ENCODE measurements at regions not wholly inside any gene's neighbourhood (a gene's known extent, or its start where the extent isn't known, plus 50 kb on each side); places are given as distances from the start of the nearest gene placed in this dataset.

DNA sequence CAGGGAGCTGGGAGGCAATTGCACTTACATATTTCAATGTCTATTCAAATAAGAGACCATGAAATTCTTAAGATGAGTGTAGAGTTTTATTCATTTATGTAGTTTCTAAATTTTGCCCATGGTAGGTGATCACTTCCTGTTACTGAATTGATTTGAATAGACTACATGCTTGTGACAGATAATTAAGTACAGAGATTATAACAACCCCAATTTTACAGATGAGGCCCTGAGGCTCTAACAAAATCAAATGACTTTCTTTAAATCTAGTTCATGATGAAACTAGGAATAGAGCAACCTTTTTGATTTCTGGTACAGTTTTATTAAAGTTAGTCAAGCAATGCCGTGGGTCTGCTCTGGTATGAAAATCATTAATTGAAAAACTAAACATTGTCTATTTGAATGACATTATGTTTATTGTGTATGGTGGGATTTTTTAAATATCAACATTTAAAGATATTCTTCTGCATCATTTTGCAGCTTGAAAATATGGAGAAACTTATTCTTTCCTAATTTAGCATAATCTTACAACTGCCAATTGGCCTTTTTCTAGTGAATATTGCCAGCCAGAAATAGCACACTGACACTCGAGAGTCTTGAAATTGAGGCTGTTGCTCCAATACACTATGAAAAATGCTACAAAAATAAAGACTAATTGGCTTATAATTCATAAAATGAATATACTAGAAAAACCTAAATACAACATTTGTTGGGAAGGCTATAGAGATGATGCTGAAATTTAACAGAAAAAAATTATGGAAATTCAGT is 308.9 kb downstream of the SLC6A15 start:
- TF ChIP-seq, protein P1, sequence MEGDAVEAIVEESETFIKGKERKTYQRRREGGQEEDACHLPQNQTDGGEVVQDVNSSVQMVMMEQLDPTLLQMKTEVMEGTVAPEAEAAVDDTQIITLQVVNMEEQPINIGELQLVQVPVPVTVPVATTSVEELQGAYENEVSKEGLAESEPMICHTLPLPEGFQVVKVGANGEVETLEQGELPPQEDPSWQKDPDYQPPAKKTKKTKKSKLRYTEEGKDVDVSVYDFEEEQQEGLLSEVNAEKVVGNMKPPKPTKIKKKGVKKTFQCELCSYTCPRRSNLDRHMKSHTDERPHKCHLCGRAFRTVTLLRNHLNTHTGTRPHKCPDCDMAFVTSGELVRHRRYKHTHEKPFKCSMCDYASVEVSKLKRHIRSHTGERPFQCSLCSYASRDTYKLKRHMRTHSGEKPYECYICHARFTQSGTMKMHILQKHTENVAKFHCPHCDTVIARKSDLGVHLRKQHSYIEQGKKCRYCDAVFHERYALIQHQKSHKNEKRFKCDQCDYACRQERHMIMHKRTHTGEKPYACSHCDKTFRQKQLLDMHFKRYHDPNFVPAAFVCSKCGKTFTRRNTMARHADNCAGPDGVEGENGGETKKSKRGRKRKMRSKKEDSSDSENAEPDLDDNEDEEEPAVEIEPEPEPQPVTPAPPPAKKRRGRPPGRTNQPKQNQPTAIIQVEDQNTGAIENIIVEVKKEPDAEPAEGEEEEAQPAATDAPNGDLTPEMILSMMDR (IDR thresholded peaks at IDR 0.05), result no peak
- TF ChIP-seq EP300 (IDR thresholded peaks at IDR 0.05), result no peak
- TF ChIP-seq POLR2A (IDR thresholded peaks at IDR 0.05), result no peak
- 66 to 74% methylated on average over 2 of the region's 2 CpGs for WGBS, 2 donors

DNA sequence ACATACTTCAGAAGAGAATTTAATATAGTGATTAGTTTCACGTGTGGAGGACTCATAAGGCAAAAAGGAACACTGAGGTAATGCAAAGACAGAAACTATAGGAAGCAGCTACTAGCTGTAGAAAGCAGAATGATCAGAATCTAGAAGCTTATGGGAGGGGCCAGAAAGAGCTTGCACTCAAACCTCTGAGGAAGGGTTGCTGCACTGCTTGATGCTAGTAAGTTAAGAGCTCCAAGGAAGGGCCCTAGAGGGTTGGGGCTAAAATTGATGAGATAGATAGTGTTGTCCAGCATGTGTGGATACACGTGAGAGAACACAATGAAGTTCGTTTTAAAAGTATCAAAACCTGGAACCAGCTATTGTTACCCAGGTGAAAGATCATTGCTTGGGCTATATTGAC is 311.1 kb downstream of the SLC6A15 start:
- Histone ChIP-seq H3K9me3 (no peaks in the 10 kb centered on the region), H3K27ac (no peak overlapping the region), H3K4me3 (no peak overlapping the region), H3K36me3 (no peaks in the 10 kb centered on the region), H3K27me3 (no peaks in the 10 kb centered on the region), H3K4me1 (no peaks in the 10 kb centered on the region)
- DNase-seq (ENCODE audit: low spot score in 2 of 2), result no peak
- TF ChIP-seq, protein P1 (IDR thresholded peaks at IDR 0.05), result no peak
- no peak for TF ChIP-seq POLR2A (IDR thresholded peaks at IDR 0.05)
- TF ChIP-seq EP300 (IDR thresholded peaks at IDR 0.05), result no peak
- 71 to 75% methylated on average over 3 of the region's 3 CpGs for WGBS, 2 donors

More for the DNA sequence above, 308.9 kb downstream of the SLC6A15 start:
- no peak for DNase-seq (ENCODE audit: low spot score in 2 of 2)
- Histone ChIP-seq H3K36me3 (no peaks in the 10 kb centered on the region), H3K27me3 (no peaks in the 10 kb centered on the region), H3K4me3 (no peak overlapping the region), H3K9me3 (no peaks in the 10 kb centered on the region), H3K27ac (no peak overlapping the region), H3K4me1 (no peaks in the 10 kb centered on the region)

DNA sequence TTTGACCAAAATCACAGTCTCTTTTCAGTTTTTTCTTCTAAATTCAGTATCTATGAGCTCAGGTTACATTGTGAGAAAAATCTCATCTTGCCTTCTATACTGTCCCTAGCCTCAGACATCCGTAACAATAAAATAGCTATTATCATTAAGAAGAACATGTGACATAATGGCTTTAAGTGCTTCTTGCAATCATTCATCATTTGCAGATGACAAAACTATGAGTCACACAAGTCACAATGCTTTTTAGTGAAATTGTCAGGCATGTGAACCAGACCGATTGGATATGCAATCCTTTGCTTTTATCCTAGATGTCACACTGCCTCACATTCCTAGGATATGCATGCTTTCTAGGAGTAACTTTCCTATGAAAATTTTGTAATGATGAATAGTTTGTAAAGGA is 313.1 kb downstream of the SLC6A15 start:
- Histone ChIP-seq H3K9me3 (no peaks in the 10 kb centered on the region), H3K27ac (no peak overlapping the region), H3K4me3 (no peak overlapping the region), H3K4me1 (no peaks in the 10 kb centered on the region), H3K27me3 (no peaks in the 10 kb centered on the region), H3K36me3 (no peaks in the 10 kb centered on the region)
- DNase-seq (ENCODE audit: low spot score in 2 of 2), result no peak
- 29 to 54% methylated on average over 2 of the region's 2 CpGs for WGBS, 2 donors
- TF ChIP-seq, protein P1 (IDR thresholded peaks at IDR 0.05), result no peak
- no peak for TF ChIP-seq POLR2A (IDR thresholded peaks at IDR 0.05)
- no peak for TF ChIP-seq EP300 (IDR thresholded peaks at IDR 0.05)

DNA sequence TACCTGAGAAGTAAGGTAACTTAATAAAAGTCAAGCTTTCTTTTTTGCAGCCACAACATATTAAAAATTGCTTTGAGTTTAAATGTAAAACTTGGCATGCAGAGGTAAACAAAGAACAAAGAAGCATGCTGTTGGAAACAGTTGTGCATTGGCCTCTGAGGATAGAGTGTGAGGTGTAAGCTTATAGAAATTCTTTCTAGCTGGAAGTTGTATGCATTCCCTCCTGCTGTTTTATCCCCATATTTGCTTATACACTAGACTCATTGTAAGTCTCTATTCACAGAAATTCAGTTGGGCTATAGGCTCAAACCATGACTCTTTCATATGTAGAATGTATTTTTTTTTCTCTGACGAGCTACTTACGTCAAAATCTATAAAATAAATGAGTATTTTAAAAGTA is 316.3 kb downstream of the SLC6A15 start:
- Histone ChIP-seq H3K9me3 (no peaks in the 10 kb centered on the region), H3K27ac (no peak overlapping the region), H3K4me1 (no peaks in the 10 kb centered on the region), H3K36me3 (no peaks in the 10 kb centered on the region), H3K4me3 (no peak overlapping the region), H3K27me3 (no peaks in the 10 kb centered on the region)
- TF ChIP-seq EP300 (IDR thresholded peaks at IDR 0.05), result no peak
- TF ChIP-seq POLR2A (IDR thresholded peaks at IDR 0.05), result no peak
- TF ChIP-seq, protein P1 (IDR thresholded peaks at IDR 0.05), result no peak
- 36 to 44% methylated on average over 2 of the region's 2 CpGs for WGBS, 2 donors
- DNase-seq (ENCODE audit: low spot score in 2 of 2), result no peak

DNA sequence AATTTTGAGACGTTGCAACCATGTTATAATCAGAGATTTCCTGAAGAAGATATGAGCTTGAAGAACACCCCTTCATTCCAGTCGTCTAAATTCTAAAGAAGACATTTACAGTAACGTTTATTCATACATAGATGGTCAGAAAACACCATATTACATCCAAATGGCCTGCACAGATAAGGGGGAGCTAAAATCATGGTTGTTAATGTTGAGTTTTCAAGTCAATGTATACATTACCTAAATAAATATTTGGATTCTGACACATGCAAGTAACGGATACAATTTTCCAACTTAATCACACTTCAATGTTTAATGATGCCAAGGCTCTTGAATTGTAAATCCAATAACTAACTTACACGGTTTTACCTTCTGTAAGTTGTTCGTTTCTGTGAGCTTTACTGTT is 318.4 kb downstream of the SLC6A15 start:
- TF ChIP-seq, protein P1 (IDR thresholded peaks at IDR 0.05), result no peak
- TF ChIP-seq EP300 (IDR thresholded peaks at IDR 0.05) (no peak), POLR2A (IDR thresholded peaks at IDR 0.05) (no peak)
- H3K36me3 ChIP-seq, result no peaks in the 10 kb centered on the region
- H3K4me1 ChIP-seq, result no peaks in the 10 kb centered on the region
- H3K27me3 ChIP-seq, result no peaks in the 10 kb centered on the region
- H3K27ac ChIP-seq, result no peak overlapping the region
- H3K9me3 ChIP-seq, result no peaks in the 10 kb centered on the region
- no peak overlapping the region for H3K4me3 ChIP-seq
- WGBS, 2 donors, result 82 to 85% methylated on average over 6 of the region's 6 CpGs
- DNase-seq (ENCODE audit: low spot score in 2 of 2), result no peak
